ENCODE measurements at regions not wholly inside any gene's neighbourhood (a gene's known extent, or its start where the extent isn't known, plus 50 kb on each side); places are given as distances from the start of the nearest gene placed in this dataset.

- BruUV-seq (replicated peaks): no TSS peak
Measured at GRCh38 chr7:156094350-156095146, 282.3 kb upstream of the SHH start.

More at GRCh38 chr7:156094350-156095146, 282.3 kb upstream of the SHH start:
- dilution Hi-C loops (cut with HindIII; ENCODE audit: low sequenced_read_pairs, unreplicated experiment) (no loop called here), intact Hi-C loops (cut with micrococcal nuclease) (no loop called here), in situ Hi-C loops (cut with MboI; ENCODE audit: low sequenced_read_pairs) (no loop called here)
- CTCF ChIA-PET: no interaction called here
- ATAC-seq (ENCODE audit: low read depth): no peak
- Histone ChIP-seq H3K18ac (ENCODE audit: low read depth, low read length) (no peak overlapping the region), H3K9ac (ENCODE audit: low read depth, low read length) (no peak overlapping the region), H4K20me1 (ENCODE audit: insufficient read depth, low read length) (no peaks in the 10 kb centered on the region), H2AK5ac (ENCODE audit: low read depth, low read length) (no peak overlapping the region), H2AK9ac (replicated peaks; ENCODE audit: low read depth, low read length, poor library complexity) (no peak overlapping the region), H4K91ac (ENCODE audit: insufficient read depth, low read depth, low read length) (no peak overlapping the region), H3K27ac (ENCODE audit: insufficient read depth, low read length) (no peak overlapping the region), H4K5ac (ENCODE audit: low read depth, low read length) (no peak overlapping the region), H3K79me1 (ENCODE audit: low read depth in 1 of 2, low read length in 2 of 2) (no peaks in the 10 kb centered on the region), H3K36me3 (ENCODE audit: control insufficient read depth, insufficient read depth, low read length) (no peaks in the 10 kb centered on the region), H3K27me3 (ENCODE audit: control insufficient read depth, insufficient read depth, low read length) (no peaks in the 10 kb centered on the region), H3K4me2 (ENCODE audit: low read depth, low read length) (no peak overlapping the region), H2BK120ac (ENCODE audit: low read depth, low read length) (no peak overlapping the region), H3K4me3 (ENCODE audit: insufficient read depth, low read depth, low read length) (no peak overlapping the region), H3K4ac (ENCODE audit: low read depth, low read length) (no peak overlapping the region), H3K9me3 (ENCODE audit: control insufficient read depth, insufficient read depth, low read length) (peaks cover 51% of the 10 kb centered on the region), H3K9me1 (ENCODE audit: insufficient read depth, low read length) (no peaks in the 10 kb centered on the region), H3K23ac (ENCODE audit: low read depth, low read length) (no peak overlapping the region), H3K4me1 (ENCODE audit: control insufficient read depth, insufficient read depth, low read length) (no peaks in the 10 kb centered on the region), H2AFZ (replicated peaks; ENCODE audit: low read length, poor library complexity) (no peak overlapping the region), H2BK15ac (ENCODE audit: low read depth, low read length) (no peak overlapping the region), H2BK5ac (ENCODE audit: low read depth, low read length, poor library complexity, severe bottlenecking) (no peak overlapping the region), H2BK20ac (ENCODE audit: low read depth, low read length) (no peak overlapping the region), H3K56ac (ENCODE audit: extremely low read depth, insufficient read depth, low read length) (no peak overlapping the region), H4K8ac (ENCODE audit: low read depth in 2 of 2, low read length in 2 of 2) (no peak overlapping the region), H3K14ac (replicated peaks; ENCODE audit: low read depth, low read length) (no peak overlapping the region)
- no peak for DNase-seq
- TF ChIP-seq POLR2A (IDR thresholded peaks at IDR 0.05; ENCODE audit: low read depth, low read length) (no peak), MXI1 (IDR thresholded peaks at IDR 0.05; ENCODE audit: borderline replicate concordance, low read depth, low read length) (no peak), RFX5 (IDR thresholded peaks at IDR 0.05; ENCODE audit: low read depth, low read length) (no peak), BHLHE40 (IDR thresholded peaks at IDR 0.05; ENCODE audit: low read depth, low read length) (no peak), SMC3 (IDR thresholded peaks at IDR 0.05; ENCODE audit: low read depth, low read length) (no peak), RAD21 (IDR thresholded peaks at IDR 0.05; ENCODE audit: low read length) (no peak), FOS (IDR thresholded peaks at IDR 0.05; ENCODE audit: low read depth, low read length) (no peak)
- POLR2A ChIA-PET (ENCODE audit: unreplicated experiment): no interaction called here
- WGBS, 2 experiments (ENCODE audit: extremely low coverage in 2 of 2, insufficient read length in 1 of 2): 43% methylated on average over 4 of the region's 15 CpGs; no CpG with 5 or more reads in 1 of the 2 experiments
